DND-41 (cell line): ENCODE measurements at regions not wholly inside any gene's neighbourhood (a gene's known extent, or its start where the extent isn't known, plus 50 kb on each side); places are given as distances from the start of the nearest gene placed in this dataset.

Experiments
- CTCF ChIP-seq: IDR thresholded peaks from 2 replicates; pipeline ENCODE4 v1.5.1; 2012; ENCODE audit warnings: borderline replicate concordance, low read length, moderate library complexity, mild to moderate bottlenecking; ENCODE audit not compliant: poor library complexity, severe bottlenecking; ENCODE audit errors: extremely low read depth
- EZH2 ChIP-seq: IDR thresholded peaks from 3 replicates; pipeline ENCODE4 v1.6.1; 2012; ENCODE audit warnings: borderline replicate concordance, low read depth, mild to moderate bottlenecking, moderate library complexity, low read length, inconsistent platforms; ENCODE audit not compliant: severe bottlenecking

GRCh38 chr6:101013612-101014195 lies 132.6 kb upstream of the ASCC3 start:
- TF ChIP-seq CTCF, result no peak
- no peak for TF ChIP-seq EZH2
